Stimulated activated CD4-positive, alpha-beta T cell treated with anti-CD3 and anti-CD28 coated beads, Interleukin-15, amount 100 ng/mL, for 1 hour (primary cell): ENCODE measurements at regions not wholly inside any gene's neighbourhood (a gene's known extent, or its start where the extent isn't known, plus 50 kb on each side); places are given as distances from the start of the nearest gene placed in this dataset.
"Not testable (repeated sequence)": the region's sequence is repeated elsewhere in the genome, so short reads cannot be mapped to it uniquely, and the experiment has no call there.

Experiments
- DNase-seq, 2 donors: peaks; one replicate each; pipeline ENCODE4 v3.0.0-alpha.2; 2020; ENCODE audit warnings: low read depth in 1 of 2, low spot score in 1 of 2

DNA sequence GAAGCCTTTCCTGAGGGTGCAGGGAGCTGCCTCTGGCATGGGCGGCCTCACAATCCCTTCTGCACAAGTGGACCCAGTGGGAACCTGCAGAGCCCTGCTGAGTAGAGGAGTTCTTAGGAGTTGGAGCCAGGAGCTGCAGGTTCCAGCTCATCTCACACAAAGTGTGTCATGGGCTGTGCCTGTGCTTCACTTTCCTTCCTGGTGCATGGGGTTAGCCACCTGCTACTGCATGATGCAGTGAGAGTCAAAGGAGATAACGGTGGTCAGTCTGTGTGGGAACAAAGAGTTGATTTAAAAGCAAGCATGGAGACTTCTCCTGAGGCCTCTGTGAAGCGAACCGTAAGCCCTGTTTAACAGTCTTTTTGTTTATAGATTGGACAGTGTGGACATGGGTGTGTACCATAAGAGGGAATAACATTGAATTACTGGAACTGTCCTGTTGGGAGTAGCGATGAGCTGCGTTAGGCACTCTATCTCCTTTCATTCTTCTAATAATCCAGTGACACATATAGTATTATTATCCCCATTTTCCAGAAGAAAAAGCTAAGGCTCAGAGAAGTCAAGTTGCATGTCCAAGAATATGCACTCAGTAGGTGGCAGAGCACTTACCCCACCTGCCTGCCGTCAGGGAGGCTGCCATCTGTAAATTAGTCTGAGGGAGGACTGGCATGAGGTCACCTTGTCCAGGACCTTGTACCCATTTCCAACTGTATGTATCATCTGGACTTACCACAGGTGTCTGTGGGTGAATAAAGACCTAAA, 68.7 kb upstream of the PRR23C start:
- DNase-seq = no peak

DNA sequence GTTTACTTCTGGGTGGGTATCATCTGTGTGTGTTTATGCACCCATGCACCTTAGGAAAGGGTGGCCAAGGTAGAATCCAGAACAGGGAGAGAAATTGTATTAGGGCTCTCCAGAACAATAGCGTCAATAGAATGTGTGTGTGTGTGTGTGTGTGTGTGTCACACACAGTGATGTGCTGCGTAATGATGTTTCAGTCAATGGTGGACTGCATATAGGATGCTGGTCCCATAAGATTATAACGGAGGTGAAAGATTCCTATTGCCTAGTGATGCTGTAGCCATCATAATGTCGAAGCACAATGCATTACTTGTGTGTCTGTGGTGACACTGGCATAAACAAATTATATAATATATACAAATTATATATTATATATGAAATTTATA, 69.3 kb upstream of the PRR23C start:
- no peak for DNase-seq

- DNase-seq = not testable (repeated sequence)
Measured at GRCh38 chr3:139116631-139117030, 71.9 kb upstream of the PRR23C start.

DNA sequence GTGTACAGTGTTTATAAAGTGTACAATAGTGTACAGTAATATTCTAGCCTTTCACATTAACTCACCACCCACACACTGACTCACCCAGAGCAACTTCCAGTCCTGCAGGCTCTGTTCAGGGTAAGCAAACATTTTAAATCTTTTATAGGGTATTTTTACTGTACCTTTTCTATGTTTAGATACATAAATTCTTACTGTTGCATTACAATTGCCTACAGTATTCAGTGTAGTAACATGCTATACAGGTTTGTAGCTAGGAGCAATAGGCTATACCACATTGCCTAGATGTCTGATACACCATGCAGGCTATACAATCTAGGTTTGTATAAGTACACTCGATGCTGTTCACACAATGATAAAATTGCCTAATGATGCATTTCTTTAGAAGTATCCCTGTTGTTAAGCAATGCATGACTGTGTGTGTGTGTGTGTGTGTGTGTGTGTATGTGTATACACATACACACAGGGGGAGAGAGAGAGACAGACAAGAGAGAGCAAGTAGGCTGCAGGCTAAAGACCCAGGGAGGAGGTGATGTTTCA, 72.5 kb upstream of the PRR23C start:
- DNase-seq = no peak

- DNase-seq = no peak
Measured at GRCh38 chr3:139117883-139118760, 73.4 kb upstream of the PRR23C start.

GRCh38 chr3:139118835-139119234, 74.1 kb upstream of the PRR23C start:
- no peak for DNase-seq

DNA sequence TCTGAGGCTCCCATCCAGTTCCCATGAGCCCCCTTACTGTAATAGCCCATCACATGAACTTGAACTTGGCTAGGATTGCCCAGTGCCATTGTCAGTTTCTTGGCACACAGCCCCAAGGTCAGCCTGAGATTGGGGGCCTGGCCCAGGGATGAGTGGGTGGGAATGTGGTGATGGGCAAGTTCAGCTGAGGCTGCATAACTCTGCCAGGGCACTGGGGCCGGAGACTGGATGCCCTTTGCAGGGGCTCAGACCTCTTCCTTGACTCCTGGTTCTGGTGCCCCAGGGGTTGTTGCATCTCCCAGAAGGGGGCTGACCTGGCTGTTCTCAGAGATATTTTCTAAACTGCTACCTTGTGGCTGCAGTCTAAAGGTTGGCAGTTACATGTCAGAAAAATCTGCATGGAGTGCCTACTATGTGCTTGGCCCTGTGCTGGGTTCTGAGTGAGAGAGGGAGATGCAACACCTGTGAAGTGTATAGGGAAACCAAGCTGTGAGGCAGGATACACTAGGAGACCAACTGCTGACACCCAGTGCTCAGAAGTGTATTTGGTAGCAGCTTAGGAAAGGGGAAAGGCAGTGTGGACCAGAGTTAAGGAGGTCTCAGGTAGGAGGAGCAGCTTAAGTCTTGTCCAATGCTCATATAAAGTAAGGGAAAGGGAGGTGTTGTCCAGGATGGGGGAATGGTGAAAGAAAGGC, 74.8 kb upstream of the PRR23C start:
- no peak for DNase-seq

GRCh38 chr3:139120086-139121056, 75.7 kb upstream of the PRR23C start:
- no peak for DNase-seq

DNA sequence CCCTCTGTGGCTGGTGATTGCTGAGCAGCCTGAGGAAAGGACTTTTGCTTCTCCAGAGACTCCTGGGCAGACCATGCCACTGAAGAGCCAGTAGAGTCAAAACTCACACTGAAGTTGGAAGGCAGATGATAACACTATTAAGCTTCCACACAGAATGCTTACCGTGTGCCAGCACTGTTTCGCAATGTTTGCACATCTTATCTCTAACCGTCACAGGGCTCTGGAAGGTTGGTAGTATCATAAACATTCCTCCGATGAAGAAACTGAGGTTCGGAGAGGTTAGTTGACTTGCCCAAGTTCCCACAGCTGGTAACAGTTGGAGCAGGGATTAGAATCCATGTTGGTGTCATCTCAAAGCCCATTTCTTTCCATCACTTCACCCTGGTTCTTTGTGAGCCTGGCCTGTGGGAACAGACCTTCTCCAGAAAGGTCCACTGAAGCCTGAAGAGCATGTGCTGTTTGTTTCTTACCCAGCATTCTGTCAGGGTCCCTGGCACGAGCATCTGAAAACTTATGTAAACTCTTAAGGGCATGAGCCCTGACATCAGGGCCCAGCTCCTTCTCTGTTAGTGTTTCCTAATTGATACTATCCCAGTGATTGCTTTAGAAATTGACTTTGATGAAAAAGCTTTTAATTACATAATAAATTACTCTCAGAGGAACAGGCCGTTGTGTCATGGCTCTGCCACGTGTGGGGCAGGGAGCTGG, 77.0 kb upstream of the PRR23C start:
- no peak for DNase-seq

DNA sequence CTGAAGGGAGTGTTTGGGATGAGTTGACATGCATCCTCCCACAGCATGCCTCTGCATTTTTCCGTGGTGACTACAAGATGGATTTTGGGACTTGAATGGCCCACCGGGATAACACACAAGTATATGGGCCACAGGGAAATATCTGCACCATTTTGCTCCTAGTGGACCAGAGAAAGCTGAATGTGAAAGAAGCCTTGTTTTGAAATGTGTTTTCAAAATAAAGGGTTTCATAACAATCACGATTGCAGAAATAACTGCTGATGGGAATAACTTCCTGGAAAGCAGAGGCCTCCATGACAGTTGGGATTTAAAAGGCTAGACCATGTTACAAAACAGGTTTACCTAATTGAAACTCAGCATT, 77.5 kb upstream of the PRR23C start:
- DNase-seq = no peak

- DNase-seq = no peak
Measured at GRCh38 chr3:139122612-139123011, 77.9 kb upstream of the PRR23C start.

GRCh38 chr3:139123377-139124095, 78.8 kb upstream of the PRR23C start:
- DNase-seq = no peak

GRCh38 chr3:139124197-139124596, 79.5 kb upstream of the PRR23C start:
- DNase-seq = no peak

DNA sequence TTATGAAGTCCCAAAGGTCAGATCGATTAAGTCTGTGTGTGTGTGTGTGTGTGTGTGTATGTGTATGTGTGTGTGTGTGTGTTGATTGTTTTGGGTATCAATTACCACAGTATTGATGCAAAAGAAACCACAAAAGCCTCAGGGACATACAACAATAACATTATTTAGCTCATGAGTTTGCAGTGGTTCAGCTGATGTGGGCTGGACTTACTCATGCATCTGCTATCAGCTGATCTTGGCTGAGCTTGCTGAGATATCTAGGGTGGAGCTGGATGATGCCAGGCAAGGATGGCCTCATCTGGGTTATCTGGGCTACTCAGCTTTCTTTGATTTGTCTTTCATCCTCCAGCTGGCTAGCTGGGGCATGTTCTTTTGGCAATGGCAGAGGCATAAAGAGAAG, 82.4 kb upstream of the PRR23C start:
- DNase-seq = no peak

- DNase-seq = not testable (repeated sequence)
Measured at GRCh38 chr3:139127629-139128028, 82.9 kb upstream of the PRR23C start.

- DNase-seq = no peak
Measured at GRCh38 chr3:139128803-139129202, 84.1 kb upstream of the PRR23C start.

GRCh38 chr3:139129892-139130291, 85.2 kb upstream of the PRR23C start:
- no peak for DNase-seq

DNA sequence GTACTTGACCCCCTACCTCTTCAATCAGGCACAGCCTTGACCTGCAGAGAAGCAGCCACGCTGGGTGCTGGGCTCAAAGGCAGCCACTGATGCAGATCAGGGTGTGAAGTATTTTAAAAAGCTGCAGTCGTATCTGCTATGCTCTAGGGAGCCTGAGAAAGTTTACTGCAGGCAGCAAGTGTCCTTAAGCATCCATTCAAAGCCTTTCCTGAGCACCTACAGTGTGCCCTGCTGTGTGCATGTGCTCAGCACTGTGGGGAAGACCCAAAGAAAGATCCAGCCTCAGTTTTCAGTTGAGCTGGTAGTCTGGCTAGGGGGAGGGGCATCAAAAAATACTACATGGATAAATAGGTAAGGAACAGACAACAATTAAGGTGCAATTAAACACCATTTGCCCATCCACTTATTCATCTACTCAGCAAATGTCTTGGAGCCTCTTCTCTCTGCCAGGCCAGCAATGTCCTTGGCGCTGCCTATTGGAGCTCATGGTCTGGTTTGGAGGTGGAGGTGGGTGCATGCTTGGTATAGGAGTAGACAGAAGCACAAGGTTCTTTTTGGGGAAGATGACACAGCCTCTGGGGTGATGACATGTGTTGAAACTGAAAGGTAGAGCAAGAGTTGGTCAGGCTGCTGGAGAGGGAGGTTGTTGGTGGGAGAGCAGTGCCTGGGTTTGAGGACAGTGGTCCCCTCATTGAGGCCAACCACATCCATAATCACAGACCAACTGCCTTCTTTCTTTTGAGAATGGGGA, 85.9 kb upstream of the PRR23C start:
- no peak for DNase-seq
